ENCODE measurements at regions not wholly inside any gene's neighbourhood (a gene's known extent, or its start where the extent isn't known, plus 50 kb on each side); places are given as distances from the start of the nearest gene placed in this dataset.
"Not testable (repeated sequence)": the region's sequence is repeated elsewhere in the genome, so short reads cannot be mapped to it uniquely, and the experiment has no call there.

GRCh38 chr3:194900854-194901522 lies 215.3 kb downstream of the FAM43A start:
- Histone ChIP-seq H3K9me3 (ENCODE audit: control insufficient read depth in 1 of 2, low read length in 2 of 2) (peaks cover 0 to 2% of the 10 kb centered on the region in 2 donors), H3K27ac (ENCODE audit: low read length) (no peak overlapping the region), H3K36me3 (ENCODE audit: control insufficient read depth in 1 of 2, insufficient read depth in 2 of 2, low read length in 2 of 2) (no peaks in the 10 kb centered on the region), H3K27me3 (ENCODE audit: low read depth, low read length) (no peaks in the 10 kb centered on the region), H3K4me3 (ENCODE audit: low read depth in 1 of 2, low read length in 2 of 2) (no peak overlapping the region), H3K4me1 (ENCODE audit: control insufficient read depth in 1 of 2, insufficient read depth in 2 of 2, low read length in 2 of 2) (no peaks in the 10 kb centered on the region)

- not testable (repeated sequence) for H3K9me3 ChIP-seq (ENCODE audit: control insufficient read depth in 1 of 2, low read length in 2 of 2); H3K4me3 ChIP-seq (ENCODE audit: low read depth in 1 of 2, low read length in 2 of 2); H3K27ac ChIP-seq (ENCODE audit: low read length); H3K4me1 ChIP-seq (ENCODE audit: control insufficient read depth in 1 of 2, insufficient read depth in 2 of 2, low read length in 2 of 2); H3K27me3 ChIP-seq (ENCODE audit: low read depth, low read length); H3K36me3 ChIP-seq (ENCODE audit: control insufficient read depth in 1 of 2, insufficient read depth in 2 of 2, low read length in 2 of 2)
Measured at GRCh38 chr3:194903447-194903846, 217.8 kb downstream of the FAM43A start.

DNA sequence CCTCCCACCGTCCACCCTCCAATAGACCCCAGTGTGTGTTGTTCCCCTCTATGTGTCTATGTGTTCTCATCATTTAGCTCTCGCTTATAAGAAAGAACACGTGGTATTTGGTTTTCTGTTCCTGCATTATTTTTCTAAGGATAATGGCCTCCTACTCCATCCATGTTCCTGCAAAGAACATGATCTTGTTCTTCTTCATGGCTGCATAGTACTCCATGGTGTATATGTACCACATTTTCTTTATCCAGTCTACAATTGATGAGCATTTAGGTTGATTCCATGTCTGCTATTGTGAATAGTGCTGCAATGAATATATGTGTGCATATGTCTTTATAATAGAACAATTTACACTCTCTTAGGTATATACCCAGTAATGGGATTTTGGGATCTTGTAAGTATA lies 219.3 kb downstream of the FAM43A start:
- not testable (repeated sequence) for H3K9me3 ChIP-seq (ENCODE audit: control insufficient read depth in 1 of 2, low read length in 2 of 2); H3K27ac ChIP-seq (ENCODE audit: low read length); H3K4me3 ChIP-seq (ENCODE audit: low read depth in 1 of 2, low read length in 2 of 2); H3K27me3 ChIP-seq (ENCODE audit: low read depth, low read length); H3K36me3 ChIP-seq (ENCODE audit: control insufficient read depth in 1 of 2, insufficient read depth in 2 of 2, low read length in 2 of 2); H3K4me1 ChIP-seq (ENCODE audit: control insufficient read depth in 1 of 2, insufficient read depth in 2 of 2, low read length in 2 of 2)

GRCh38 chr3:194905696-194906095 lies 220.0 kb downstream of the FAM43A start:
- Histone ChIP-seq H3K36me3 (ENCODE audit: control insufficient read depth in 1 of 2, insufficient read depth in 2 of 2, low read length in 2 of 2) (no peaks in the 10 kb centered on the region), H3K4me1 (ENCODE audit: control insufficient read depth in 1 of 2, insufficient read depth in 2 of 2, low read length in 2 of 2) (no peaks in the 10 kb centered on the region), H3K27me3 (ENCODE audit: low read depth, low read length) (no peaks in the 10 kb centered on the region), H3K4me3 (ENCODE audit: low read depth in 1 of 2, low read length in 2 of 2) (no peak overlapping the region), H3K9me3 (ENCODE audit: control insufficient read depth in 1 of 2, low read length in 2 of 2) (no peaks in the 10 kb centered on the region), H3K27ac (ENCODE audit: low read length) (no peak overlapping the region)

GRCh38 chr3:194906229-194906629 lies 220.5 kb downstream of the FAM43A start:
- no peak overlapping the region for H3K4me3 ChIP-seq (ENCODE audit: low read depth in 1 of 2, low read length in 2 of 2)
- no peak overlapping the region for H3K27ac ChIP-seq (ENCODE audit: low read length)
- H3K4me1 ChIP-seq (ENCODE audit: control insufficient read depth in 1 of 2, insufficient read depth in 2 of 2, low read length in 2 of 2), result no peaks in the 10 kb centered on the region
- no peaks in the 10 kb centered on the region for H3K9me3 ChIP-seq (ENCODE audit: control insufficient read depth in 1 of 2, low read length in 2 of 2)
- no peaks in the 10 kb centered on the region for H3K36me3 ChIP-seq (ENCODE audit: control insufficient read depth in 1 of 2, insufficient read depth in 2 of 2, low read length in 2 of 2)
- H3K27me3 ChIP-seq (ENCODE audit: low read depth, low read length), result no peaks in the 10 kb centered on the region

GRCh38 chr3:194906970-194907629 lies 221.4 kb downstream of the FAM43A start:
- H3K4me3 ChIP-seq (ENCODE audit: low read depth in 1 of 2, low read length in 2 of 2), result no peak overlapping the region
- H3K9me3 ChIP-seq (ENCODE audit: control insufficient read depth in 1 of 2, low read length in 2 of 2), result no peaks in the 10 kb centered on the region
- no peaks in the 10 kb centered on the region for H3K27me3 ChIP-seq (ENCODE audit: low read depth, low read length)
- no peaks in the 10 kb centered on the region for H3K36me3 ChIP-seq (ENCODE audit: control insufficient read depth in 1 of 2, insufficient read depth in 2 of 2, low read length in 2 of 2)
- H3K4me1 ChIP-seq (ENCODE audit: control insufficient read depth in 1 of 2, insufficient read depth in 2 of 2, low read length in 2 of 2), result no peaks in the 10 kb centered on the region
- no peak overlapping the region for H3K27ac ChIP-seq (ENCODE audit: low read length)

DNA sequence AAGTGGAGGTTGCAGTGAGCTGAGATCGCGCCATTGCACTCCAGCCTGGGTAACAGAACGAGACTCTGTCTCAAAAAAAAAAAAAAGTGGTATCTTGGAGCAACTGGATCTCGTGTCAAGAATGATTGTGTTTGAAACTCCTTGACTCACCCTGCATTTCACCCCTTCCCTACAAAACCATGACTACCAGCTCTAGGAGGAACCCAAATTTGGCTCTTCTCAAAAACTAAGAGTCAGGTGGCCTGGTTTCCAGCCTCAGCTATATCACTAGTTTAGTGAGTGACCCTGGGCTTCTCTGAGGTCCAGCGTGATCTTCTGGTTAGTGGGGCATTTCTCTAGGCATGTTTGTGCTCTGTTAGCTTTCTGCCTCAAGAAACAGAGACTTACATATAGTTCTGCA lies 222.1 kb downstream of the FAM43A start:
- Histone ChIP-seq H3K4me3 (ENCODE audit: low read depth in 1 of 2, low read length in 2 of 2) (no peak overlapping the region), H3K4me1 (ENCODE audit: control insufficient read depth in 1 of 2, insufficient read depth in 2 of 2, low read length in 2 of 2) (no peaks in the 10 kb centered on the region), H3K36me3 (ENCODE audit: control insufficient read depth in 1 of 2, insufficient read depth in 2 of 2, low read length in 2 of 2) (no peaks in the 10 kb centered on the region), H3K27me3 (ENCODE audit: low read depth, low read length) (no peaks in the 10 kb centered on the region), H3K9me3 (ENCODE audit: control insufficient read depth in 1 of 2, low read length in 2 of 2) (no peaks in the 10 kb centered on the region), H3K27ac (ENCODE audit: low read length) (no peak overlapping the region)

DNA sequence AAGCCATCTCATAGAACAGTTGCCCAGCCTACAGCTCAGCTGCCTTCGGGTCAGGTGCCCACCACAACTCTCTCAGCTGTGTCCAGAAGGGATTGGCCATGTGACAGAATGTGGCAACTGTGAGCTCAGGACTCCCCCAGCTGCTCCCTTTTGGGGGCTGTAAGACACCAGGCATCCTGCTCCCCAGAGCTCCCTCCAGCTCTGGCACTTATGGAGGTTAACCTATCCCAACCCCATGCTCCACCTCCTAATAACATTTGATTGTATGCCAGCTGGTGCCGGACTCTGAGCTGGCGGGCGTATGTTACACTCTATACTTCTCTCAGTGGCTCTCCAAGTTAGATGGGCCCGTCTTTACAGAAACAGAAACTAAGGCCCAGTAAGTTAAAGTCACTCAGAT lies 222.8 kb downstream of the FAM43A start:
- no peak overlapping the region for H3K4me3 ChIP-seq (ENCODE audit: low read depth in 1 of 2, low read length in 2 of 2)
- no peaks in the 10 kb centered on the region for H3K9me3 ChIP-seq (ENCODE audit: control insufficient read depth in 1 of 2, low read length in 2 of 2)
- H3K27ac ChIP-seq (ENCODE audit: low read length), result no peak overlapping the region
- no peaks in the 10 kb centered on the region for H3K36me3 ChIP-seq (ENCODE audit: control insufficient read depth in 1 of 2, insufficient read depth in 2 of 2, low read length in 2 of 2)
- H3K27me3 ChIP-seq (ENCODE audit: low read depth, low read length), result no peaks in the 10 kb centered on the region
- H3K4me1 ChIP-seq (ENCODE audit: control insufficient read depth in 1 of 2, insufficient read depth in 2 of 2, low read length in 2 of 2), result no peaks in the 10 kb centered on the region

DNA sequence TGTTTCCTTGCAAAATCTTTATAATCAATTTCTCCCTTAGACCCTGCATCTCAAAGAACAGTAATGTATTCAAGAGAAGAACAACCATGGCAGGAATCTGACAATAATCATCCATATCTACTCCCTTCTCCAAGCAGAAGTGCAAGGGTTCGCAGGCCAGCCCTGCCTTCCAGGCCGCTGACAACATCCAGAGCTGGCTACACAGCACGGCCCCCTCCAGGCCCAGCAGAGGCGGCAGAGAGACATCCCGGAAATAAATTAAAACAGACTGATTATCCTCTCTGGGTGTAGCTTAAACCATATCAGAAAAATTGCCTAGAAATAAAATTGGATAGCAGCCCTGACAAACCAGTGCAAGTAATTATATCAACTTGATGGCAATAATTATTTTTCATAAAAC lies 223.3 kb downstream of the FAM43A start:
- Histone ChIP-seq H3K9me3 (ENCODE audit: control insufficient read depth in 1 of 2, low read length in 2 of 2) (no peaks in the 10 kb centered on the region), H3K36me3 (ENCODE audit: control insufficient read depth in 1 of 2, insufficient read depth in 2 of 2, low read length in 2 of 2) (no peaks in the 10 kb centered on the region), H3K4me3 (ENCODE audit: low read depth in 1 of 2, low read length in 2 of 2) (no peak overlapping the region), H3K27ac (ENCODE audit: low read length) (no peak overlapping the region), H3K27me3 (ENCODE audit: low read depth, low read length) (no peaks in the 10 kb centered on the region), H3K4me1 (ENCODE audit: control insufficient read depth in 1 of 2, insufficient read depth in 2 of 2, low read length in 2 of 2) (no peaks in the 10 kb centered on the region)

DNA sequence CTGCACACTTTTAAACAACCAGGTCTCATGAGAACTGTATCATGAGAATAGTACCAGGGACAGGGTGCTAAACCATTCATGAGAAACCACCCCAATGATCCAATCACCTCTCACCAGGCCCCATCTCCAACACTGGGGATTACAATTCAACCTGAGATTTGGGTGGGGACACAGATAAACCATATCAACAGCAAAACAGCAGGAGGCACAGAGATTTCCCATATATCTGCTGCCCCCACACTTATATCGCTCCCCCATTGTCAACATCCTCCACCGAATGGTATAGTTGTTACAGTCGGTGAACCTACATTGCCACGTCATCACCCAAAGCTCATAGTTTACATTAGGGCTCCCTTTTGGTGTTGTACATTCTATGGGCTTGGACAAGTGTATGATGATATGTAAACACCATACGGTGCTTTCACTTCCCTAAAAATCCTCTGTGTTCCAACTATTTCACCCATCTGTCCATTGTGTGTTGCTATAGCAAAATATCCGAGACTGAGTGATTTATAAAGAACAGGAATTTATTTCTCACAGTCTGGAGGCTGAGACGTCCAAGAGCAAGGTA lies 224.8 kb downstream of the FAM43A start:
- Histone ChIP-seq H3K9me3 (ENCODE audit: control insufficient read depth in 1 of 2, low read length in 2 of 2) (no peaks in the 10 kb centered on the region), H3K4me3 (ENCODE audit: low read depth in 1 of 2, low read length in 2 of 2) (no peak overlapping the region), H3K27ac (ENCODE audit: low read length) (no peak overlapping the region), H3K4me1 (ENCODE audit: control insufficient read depth in 1 of 2, insufficient read depth in 2 of 2, low read length in 2 of 2) (no peaks in the 10 kb centered on the region), H3K36me3 (ENCODE audit: control insufficient read depth in 1 of 2, insufficient read depth in 2 of 2, low read length in 2 of 2) (no peaks in the 10 kb centered on the region), H3K27me3 (ENCODE audit: low read depth, low read length) (no peaks in the 10 kb centered on the region)

DNA sequence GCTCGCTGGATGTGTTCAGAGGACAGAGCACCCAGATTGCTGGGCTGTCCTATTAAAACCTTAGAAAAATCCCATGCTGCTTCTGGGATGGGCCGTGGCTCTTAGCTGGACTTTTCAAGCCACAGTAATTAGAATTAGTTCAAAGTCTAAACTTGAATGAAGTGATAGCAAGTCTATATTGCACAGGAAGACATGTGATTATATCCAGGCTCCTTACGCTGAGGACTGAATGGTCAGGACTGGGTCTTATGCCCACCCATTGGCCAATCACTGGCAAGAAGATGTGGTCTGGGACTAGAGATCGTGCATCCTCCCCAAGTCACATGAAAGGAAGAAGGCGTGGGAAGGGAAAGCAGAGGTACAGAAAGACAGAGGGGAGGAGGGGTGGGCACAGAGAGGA lies 227.6 kb downstream of the FAM43A start:
- H3K4me3 ChIP-seq (ENCODE audit: low read depth in 1 of 2, low read length in 2 of 2), result no peak overlapping the region
- H3K27me3 ChIP-seq (ENCODE audit: low read depth, low read length), result no peaks in the 10 kb centered on the region
- H3K9me3 ChIP-seq (ENCODE audit: control insufficient read depth in 1 of 2, low read length in 2 of 2), result no peaks in the 10 kb centered on the region
- no peaks in the 10 kb centered on the region for H3K36me3 ChIP-seq (ENCODE audit: control insufficient read depth in 1 of 2, insufficient read depth in 2 of 2, low read length in 2 of 2)
- H3K27ac ChIP-seq (ENCODE audit: low read length), result no peak overlapping the region
- no peaks in the 10 kb centered on the region for H3K4me1 ChIP-seq (ENCODE audit: control insufficient read depth in 1 of 2, insufficient read depth in 2 of 2, low read length in 2 of 2)

- H3K9me3 ChIP-seq (ENCODE audit: control insufficient read depth in 1 of 2, low read length in 2 of 2); H3K4me3 ChIP-seq (ENCODE audit: low read depth in 1 of 2, low read length in 2 of 2): not testable (repeated sequence)
Measured at GRCh38 chr3:194924889-194925288, 239.2 kb downstream of the FAM43A start.

More at GRCh38 chr3:194924889-194925288, 239.2 kb downstream of the FAM43A start:
- not testable (repeated sequence) for H3K4me1 ChIP-seq (ENCODE audit: control insufficient read depth in 1 of 2, insufficient read depth in 2 of 2, low read length in 2 of 2); H3K36me3 ChIP-seq (ENCODE audit: control insufficient read depth in 1 of 2, insufficient read depth in 2 of 2, low read length in 2 of 2); H3K27me3 ChIP-seq (ENCODE audit: low read depth, low read length); H3K27ac ChIP-seq (ENCODE audit: low read length)

Measured in muscle layer of duodenum (tissue), 2 donors.